HG03342 (cell line): ENCODE measurements at regions not wholly inside any gene's neighbourhood (a gene's known extent, or its start where the extent isn't known, plus 50 kb on each side); places are given as distances from the start of the nearest gene placed in this dataset.
"Not testable (repeated sequence)": the region's sequence is repeated elsewhere in the genome, so short reads cannot be mapped to it uniquely, and the experiment has no call there.

ENCODE experiments used
- ATAC-seq: cut with Tn5 transposase; IDR thresholded peaks from one replicate; pipeline ENCODE4 v1.9.1; 2021; ENCODE audit warnings: mild to moderate bottlenecking, moderate library complexity; ENCODE audit not compliant: unreplicated experiment

GRCh38 chr13:110010404-110011138 lies 224.2 kb upstream of the IRS2 start:
- ATAC-seq = no peak

- ATAC-seq = no peak
Observed at GRCh38 chr13:110008816-110009215, 222.4 kb upstream of the IRS2 start.

GRCh38 chr13:110006304-110006703 lies 219.9 kb upstream of the IRS2 start:
- no peak for ATAC-seq

GRCh38 chr13:110005563-110005962 lies 219.2 kb upstream of the IRS2 start:
- no peak for ATAC-seq

GRCh38 chr13:110004814-110005213 lies 218.4 kb upstream of the IRS2 start:
- no peak for ATAC-seq

DNA sequence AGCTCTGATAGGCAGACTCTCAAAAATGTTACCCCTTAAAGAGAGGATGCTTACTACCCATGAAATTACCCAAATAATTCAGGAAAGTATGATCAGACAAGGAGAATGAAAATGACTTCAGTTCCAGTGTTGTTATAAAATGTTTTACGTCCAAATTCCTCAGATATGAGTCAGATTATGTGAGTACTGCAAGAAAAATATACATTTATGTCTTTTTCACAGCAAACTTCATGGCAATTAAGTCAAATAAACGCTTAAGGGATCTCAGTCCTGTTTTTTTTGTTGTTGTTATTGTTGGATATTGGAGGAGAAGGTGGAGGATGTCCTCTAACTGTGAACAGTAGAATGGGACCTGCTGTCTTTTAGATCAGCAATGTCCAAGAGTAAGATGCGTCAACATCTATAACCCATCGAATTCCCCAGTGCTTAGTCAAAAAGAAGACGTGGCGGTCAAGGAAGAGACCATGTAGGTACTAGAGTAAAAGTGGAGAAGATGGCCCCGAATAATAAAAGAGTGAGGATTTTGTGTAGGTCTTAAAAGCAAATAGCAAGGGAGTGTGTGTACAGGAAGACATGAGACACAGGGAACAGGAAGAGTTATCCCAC lies 215.4 kb upstream of the IRS2 start:
- no peak for ATAC-seq

- ATAC-seq = no peak
Observed at GRCh38 chr13:110000534-110001345, 214.4 kb upstream of the IRS2 start.

DNA sequence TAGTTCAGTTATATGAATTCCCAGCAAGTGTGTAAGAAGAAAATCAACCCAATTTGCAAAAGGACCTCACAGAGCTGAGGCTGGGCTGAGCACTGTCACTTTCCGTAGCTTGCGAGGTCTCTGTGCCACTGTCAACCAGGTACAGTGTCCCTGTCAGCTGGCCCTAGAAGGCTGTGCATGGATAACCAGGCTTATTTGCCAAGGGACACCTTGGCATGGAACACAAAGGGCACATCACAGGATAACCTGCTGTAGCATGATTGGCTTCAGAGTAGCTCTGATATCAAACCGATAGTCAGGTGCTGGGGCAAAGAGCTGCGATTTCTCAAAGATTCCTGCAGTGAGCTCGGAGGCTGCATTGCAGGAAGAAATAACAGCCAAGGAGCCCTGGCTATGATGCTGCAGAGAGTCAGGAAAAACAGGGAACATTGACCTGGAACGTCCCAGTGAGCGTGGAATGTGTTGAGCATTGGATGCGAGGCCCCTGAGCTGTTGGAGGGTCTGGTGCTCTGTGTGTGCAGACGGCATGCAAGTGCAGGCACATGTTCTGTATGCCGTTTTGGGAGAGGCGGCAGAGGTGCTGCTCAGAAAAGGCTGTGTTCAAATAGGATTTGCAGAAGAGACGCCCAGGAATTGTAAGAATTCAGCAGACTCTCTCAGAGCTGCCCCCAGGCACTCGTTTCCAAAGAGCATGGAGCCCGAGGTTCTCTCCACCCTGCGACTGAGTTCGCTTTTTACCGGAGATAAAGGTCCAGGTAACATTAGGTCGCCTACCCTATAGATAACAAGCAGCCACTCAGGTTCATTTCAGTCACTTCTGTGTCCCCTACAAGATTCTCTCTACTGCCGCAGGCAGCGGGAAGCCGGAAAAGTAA lies 213.5 kb upstream of the IRS2 start:
- no peak for ATAC-seq

GRCh38 chr13:109998684-109999533 lies 212.5 kb upstream of the IRS2 start:
- ATAC-seq = no peak

- no peak for ATAC-seq
Observed at GRCh38 chr13:109998037-109998436, 211.7 kb upstream of the IRS2 start.

DNA sequence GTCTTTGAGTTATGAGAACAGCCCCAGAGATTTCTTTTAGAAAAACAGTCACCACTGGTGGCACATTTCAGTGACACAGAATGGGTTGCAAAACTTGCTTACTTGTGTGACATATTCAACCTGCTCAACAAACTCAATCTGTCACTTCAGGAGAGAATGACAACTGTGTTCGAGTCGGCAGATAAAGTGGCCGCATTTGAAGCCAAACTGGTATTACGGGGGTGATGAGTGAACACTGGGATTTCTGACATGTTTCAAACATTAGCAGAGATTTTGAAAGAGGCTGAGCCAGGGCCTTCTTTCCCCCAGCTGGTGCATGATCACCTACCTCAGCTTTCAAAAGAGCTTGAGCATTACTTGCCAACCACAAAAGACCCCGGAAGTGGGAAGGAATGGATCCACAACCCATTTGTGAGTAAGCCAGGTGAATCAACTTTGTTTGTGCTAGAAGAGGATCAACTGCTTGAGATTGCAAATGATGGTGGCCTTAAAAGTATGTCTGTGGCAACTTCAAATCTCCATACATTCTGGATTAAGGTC lies 210.7 kb upstream of the IRS2 start:
- ATAC-seq = not testable (repeated sequence)

DNA sequence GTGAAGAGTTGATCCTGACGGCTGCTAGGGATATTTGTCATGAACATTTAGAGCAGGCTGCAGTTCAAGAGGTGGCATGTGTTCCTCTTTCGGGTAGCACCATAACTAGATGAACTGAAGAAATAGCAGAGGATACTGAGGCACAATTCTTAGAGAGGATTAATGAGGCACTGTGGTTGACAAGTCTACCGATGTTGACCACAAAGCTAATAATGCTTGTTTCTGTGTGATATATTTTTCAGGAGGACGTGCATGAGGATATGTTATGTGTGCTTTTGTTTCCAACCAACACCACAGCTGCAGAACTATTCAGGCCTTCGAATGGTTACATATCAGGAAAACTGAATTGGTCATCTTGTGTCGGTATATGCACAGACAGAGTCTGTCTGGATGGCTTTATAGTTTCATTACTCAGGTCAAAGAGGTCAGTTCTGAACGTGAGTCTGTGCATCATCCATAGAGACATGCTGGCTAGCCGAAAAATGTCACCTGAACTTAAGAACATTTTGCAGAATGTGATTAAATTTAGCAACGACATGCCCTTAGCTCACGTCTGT lies 210.1 kb upstream of the IRS2 start:
- ATAC-seq = no peak

DNA sequence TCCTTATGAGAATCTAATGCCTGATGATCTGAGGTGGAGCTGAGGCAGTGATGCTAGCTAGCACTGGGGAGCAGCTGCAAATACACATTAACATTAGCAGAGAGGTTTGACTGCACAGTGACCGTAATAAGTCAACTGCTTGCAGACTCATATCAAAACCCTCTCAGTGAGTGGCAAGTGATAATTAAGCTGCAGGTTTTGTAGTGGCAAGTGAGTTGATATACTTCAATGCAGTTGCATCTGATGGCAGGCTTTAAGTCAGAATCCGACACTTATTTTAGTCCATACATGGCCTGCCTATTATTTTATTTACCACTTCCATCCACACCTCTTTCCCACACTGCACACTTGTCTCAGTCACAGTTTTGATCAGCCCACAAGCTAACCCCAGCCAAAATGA lies 209.2 kb upstream of the IRS2 start:
- no peak for ATAC-seq

DNA sequence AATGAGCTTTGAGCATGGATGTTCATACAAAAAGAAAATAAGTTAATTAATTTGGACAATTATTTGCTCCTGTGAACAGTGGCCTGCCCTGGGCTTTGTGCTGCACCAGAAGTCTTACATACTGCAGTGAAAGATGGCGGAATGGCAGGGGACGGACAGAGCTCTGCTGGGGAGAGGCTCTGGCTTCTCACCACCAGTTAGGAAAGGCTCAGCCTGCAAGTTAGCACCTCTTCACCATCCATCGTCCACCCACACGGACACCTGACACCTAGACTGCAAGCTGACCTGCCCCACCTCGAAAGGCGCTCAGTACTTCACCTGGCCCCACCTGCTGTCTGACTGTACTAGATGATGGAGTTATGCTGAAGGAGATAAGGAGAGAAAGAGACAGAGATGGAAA lies 203.9 kb upstream of the IRS2 start:
- no peak for ATAC-seq

GRCh38 chr13:109989686-109990085 lies 203.3 kb upstream of the IRS2 start:
- no peak for ATAC-seq

GRCh38 chr13:109989155-109989554 lies 202.8 kb upstream of the IRS2 start:
- ATAC-seq = no peak

DNA sequence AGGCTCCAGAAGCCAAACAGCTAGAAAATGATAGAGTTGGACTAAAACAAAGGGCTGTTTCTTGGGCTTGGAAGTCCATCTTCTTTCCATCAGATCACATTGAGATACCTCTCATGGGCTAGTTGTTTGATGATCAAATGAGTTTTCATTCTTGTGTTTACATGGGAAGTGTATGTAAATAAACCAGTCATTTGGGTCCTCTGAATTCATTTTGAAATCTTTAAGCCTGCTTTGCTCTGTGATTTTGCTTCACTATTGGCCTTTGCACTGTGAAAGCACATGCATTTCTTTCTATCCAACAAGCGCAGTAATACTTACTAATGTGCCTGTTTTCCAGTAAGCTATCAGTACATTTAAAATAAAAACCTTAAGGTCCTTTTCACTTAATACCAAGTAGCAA lies 200.5 kb upstream of the IRS2 start:
- no peak for ATAC-seq

- no peak for ATAC-seq
Observed at GRCh38 chr13:109985871-109986450, 199.6 kb upstream of the IRS2 start.

GRCh38 chr13:109983447-109983846 lies 197.1 kb upstream of the IRS2 start:
- no peak for ATAC-seq
